ENCODE measurements at regions not wholly inside any gene's neighbourhood (a gene's known extent, or its start where the extent isn't known, plus 50 kb on each side); places are given as distances from the start of the nearest gene placed in this dataset.

DNA sequence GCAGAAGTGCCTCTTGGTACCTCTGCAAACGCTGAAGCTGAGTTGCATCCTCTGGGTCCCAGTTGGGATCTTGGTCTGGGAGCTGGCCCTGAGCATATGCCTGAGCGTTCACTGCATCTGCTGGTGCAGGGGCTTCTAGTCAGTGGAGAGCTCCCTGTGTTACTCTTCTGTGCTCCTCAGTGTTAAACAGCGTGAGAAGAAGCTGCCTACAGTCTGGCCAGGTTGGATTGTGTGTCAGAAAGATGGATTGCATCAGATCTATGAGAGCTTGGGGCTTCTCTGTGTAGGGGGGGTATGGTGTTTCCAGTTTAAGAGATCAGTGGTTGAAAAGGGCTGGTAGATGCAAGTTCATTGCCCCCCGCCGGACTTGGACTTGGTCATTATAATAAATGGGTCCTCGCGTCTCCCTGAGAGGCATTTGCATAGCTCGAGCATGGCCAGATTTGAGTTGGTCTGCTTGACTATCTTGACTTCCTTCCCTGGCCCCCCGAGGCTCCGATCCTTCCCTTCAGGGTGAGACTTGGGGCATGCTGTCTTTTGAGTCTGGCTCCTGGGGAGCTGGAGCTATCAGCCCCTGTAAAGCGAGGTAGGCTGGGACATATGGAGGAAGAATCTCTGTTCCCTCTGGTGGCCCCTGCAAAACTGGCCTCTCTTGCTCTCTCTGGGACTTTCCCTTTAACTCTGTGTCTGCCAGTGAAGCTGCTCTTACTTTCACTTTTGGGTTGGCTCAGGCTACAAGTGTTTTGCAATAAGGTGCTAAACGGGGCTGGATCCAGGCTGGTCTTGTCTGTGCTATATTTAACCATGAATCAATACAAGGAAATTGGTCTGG lies 52.9 kb downstream of the OR10H4 start:
- TF ChIP-seq, protein P1, sequence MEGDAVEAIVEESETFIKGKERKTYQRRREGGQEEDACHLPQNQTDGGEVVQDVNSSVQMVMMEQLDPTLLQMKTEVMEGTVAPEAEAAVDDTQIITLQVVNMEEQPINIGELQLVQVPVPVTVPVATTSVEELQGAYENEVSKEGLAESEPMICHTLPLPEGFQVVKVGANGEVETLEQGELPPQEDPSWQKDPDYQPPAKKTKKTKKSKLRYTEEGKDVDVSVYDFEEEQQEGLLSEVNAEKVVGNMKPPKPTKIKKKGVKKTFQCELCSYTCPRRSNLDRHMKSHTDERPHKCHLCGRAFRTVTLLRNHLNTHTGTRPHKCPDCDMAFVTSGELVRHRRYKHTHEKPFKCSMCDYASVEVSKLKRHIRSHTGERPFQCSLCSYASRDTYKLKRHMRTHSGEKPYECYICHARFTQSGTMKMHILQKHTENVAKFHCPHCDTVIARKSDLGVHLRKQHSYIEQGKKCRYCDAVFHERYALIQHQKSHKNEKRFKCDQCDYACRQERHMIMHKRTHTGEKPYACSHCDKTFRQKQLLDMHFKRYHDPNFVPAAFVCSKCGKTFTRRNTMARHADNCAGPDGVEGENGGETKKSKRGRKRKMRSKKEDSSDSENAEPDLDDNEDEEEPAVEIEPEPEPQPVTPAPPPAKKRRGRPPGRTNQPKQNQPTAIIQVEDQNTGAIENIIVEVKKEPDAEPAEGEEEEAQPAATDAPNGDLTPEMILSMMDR (conservative IDR thresholded peaks at IDR 0.05; ENCODE audit: low read length) = no peak
- no peak for TF ChIP-seq EZH2phosphoT487 (IDR thresholded peaks at IDR 0.05; ENCODE audit: borderline replicate concordance)
